ENCODE measurements at regions not wholly inside any gene's neighbourhood (a gene's known extent, or its start where the extent isn't known, plus 50 kb on each side); places are given as distances from the start of the nearest gene placed in this dataset.
"Not testable (repeated sequence)": the region's sequence is repeated elsewhere in the genome, so short reads cannot be mapped to it uniquely, and the experiment has no call there.

GRCh38 chr3:175956964-175957363 is 1097.8 kb downstream of the NAALADL2 start:
- Histone ChIP-seq H3K36me3 (no peaks in the 10 kb centered on the region), H3K27me3 (no peaks in the 10 kb centered on the region), H3K9me3 (no peaks in the 10 kb centered on the region), H3K4me1 (no peaks in the 10 kb centered on the region), H3K4me3 (no peak overlapping the region), H3K27ac (no peak overlapping the region)
- TF ChIP-seq, protein P1, sequence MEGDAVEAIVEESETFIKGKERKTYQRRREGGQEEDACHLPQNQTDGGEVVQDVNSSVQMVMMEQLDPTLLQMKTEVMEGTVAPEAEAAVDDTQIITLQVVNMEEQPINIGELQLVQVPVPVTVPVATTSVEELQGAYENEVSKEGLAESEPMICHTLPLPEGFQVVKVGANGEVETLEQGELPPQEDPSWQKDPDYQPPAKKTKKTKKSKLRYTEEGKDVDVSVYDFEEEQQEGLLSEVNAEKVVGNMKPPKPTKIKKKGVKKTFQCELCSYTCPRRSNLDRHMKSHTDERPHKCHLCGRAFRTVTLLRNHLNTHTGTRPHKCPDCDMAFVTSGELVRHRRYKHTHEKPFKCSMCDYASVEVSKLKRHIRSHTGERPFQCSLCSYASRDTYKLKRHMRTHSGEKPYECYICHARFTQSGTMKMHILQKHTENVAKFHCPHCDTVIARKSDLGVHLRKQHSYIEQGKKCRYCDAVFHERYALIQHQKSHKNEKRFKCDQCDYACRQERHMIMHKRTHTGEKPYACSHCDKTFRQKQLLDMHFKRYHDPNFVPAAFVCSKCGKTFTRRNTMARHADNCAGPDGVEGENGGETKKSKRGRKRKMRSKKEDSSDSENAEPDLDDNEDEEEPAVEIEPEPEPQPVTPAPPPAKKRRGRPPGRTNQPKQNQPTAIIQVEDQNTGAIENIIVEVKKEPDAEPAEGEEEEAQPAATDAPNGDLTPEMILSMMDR (IDR thresholded peaks at IDR 0.05): no peak
- no peak for DNase-seq (ENCODE audit: low spot score in 2 of 2)
- intact Hi-C loops (cut with DNase I): no loop called here

DNA sequence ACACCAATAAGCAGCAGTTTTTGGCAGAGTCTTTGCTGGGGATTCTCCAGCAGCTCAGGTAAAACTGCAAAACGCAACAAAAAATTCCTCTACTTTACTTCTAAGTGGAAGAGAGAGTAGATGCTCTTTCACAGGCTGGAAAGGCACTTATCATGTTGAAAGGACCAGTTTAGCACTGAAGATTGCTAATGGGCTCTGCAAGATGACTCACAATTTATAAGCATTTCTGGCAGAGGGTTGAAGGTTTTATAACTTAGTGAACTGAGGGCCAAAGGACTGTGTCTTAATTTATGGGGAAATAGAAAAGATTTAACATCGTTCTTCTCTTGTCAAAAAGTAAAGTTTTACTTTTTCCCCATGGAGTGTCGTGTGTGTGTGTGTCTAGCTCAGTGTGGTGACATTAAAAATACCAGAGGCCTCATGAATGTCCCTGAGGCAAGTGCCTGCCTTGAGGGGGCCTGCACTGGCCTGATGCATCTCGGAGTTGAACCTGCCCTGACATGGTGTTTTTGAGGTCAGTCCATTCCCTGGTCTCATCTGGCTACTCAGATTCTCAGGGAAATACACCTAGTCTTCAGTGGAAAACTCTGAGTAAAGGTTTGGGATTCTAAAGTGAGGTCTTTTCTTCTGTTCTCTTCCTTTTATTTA is 1092.0 kb downstream of the NAALADL2 start:
- Histone ChIP-seq H3K36me3 (no peaks in the 10 kb centered on the region), H3K27ac (no peak overlapping the region), H3K27me3 (no peaks in the 10 kb centered on the region), H3K4me3 (no peak overlapping the region), H3K4me1 (peaks cover 0 to 5% of the 10 kb centered on the region in 2 donors), H3K9me3 (no peaks in the 10 kb centered on the region)
- no peak for DNase-seq (ENCODE audit: low spot score in 2 of 2)
- intact Hi-C loops (cut with DNase I): no loop called here
- TF ChIP-seq, protein P1 (IDR thresholded peaks at IDR 0.05): no peak

DNA sequence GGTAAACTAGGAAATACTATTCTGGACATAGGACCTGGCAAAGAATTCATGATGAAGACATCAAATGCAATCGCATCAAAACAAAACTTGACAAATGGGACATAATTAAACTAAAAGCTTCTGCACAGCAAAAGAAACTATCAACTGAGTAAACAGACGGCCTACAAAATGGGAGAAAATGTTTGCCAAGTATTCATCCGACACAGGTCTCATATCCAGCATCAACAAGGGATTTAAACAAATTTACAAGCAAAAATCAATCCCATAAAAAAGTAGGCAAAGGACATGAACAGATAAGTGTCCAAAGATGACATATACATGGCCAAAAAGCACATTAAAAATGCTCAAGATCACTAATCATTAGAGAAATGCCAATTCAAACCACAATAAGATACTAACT is 1088.9 kb downstream of the NAALADL2 start:
- peaks cover 0 to 5% of the 10 kb centered on the region in 2 donors for H3K4me1 ChIP-seq
- intact Hi-C loops (cut with DNase I): no loop called here
- H3K36me3 ChIP-seq: no peaks in the 10 kb centered on the region
- DNase-seq (ENCODE audit: low spot score in 2 of 2): no peak
- TF ChIP-seq, protein P1 (IDR thresholded peaks at IDR 0.05): no peak
- no peak overlapping the region for H3K4me3 ChIP-seq
- no peak overlapping the region for H3K27ac ChIP-seq
- peaks cover 0 to 17% of the 10 kb centered on the region in 2 donors for H3K9me3 ChIP-seq
- no peaks in the 10 kb centered on the region for H3K27me3 ChIP-seq

GRCh38 chr3:175941352-175941751 is 1082.2 kb downstream of the NAALADL2 start:
- intact Hi-C loops (cut with DNase I): no loop called here
- H3K27ac ChIP-seq: no peak overlapping the region
- no peak for DNase-seq (ENCODE audit: low spot score in 2 of 2)
- peaks cover 0 to 18% of the 10 kb centered on the region in 2 donors for H3K9me3 ChIP-seq
- TF ChIP-seq, protein P1 (IDR thresholded peaks at IDR 0.05): peak in 1 of 3 experiments; percentile 13
- no peak overlapping the region for H3K4me3 ChIP-seq
- no peaks in the 10 kb centered on the region for H3K4me1 ChIP-seq
- H3K36me3 ChIP-seq: no peaks in the 10 kb centered on the region
- H3K27me3 ChIP-seq: no peaks in the 10 kb centered on the region

DNA sequence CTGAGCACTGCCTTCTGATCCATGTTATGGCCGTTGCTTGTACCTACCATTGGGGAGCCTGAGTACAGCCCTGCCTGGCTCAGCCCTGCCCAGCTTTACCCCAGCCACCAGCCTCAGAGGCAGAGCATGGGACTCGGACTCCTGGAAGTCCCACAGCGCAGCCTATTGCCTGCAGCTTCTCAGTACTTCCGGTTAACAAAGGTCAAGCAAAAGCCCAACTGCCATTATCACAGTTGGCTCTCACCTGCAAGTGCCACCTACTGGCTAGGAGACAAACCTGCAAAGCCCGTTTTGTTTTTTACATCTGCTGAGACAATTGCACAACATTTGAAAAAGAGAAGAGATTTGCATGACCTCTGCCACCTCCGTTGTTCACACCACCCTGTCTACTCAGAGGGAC is 1081.7 kb downstream of the NAALADL2 start:
- no peaks in the 10 kb centered on the region for H3K36me3 ChIP-seq
- no peak for DNase-seq (ENCODE audit: low spot score in 2 of 2)
- H3K27ac ChIP-seq: no peak overlapping the region
- peaks cover 0 to 21% of the 10 kb centered on the region in 2 donors for H3K9me3 ChIP-seq
- TF ChIP-seq, protein P1 (IDR thresholded peaks at IDR 0.05): no peak
- no peaks in the 10 kb centered on the region for H3K4me1 ChIP-seq
- no peaks in the 10 kb centered on the region for H3K27me3 ChIP-seq
- intact Hi-C loops (cut with DNase I): no loop called here
- H3K4me3 ChIP-seq: no peak overlapping the region

GRCh38 chr3:175940243-175940642 is 1081.1 kb downstream of the NAALADL2 start:
- Histone ChIP-seq H3K4me3 (no peak overlapping the region), H3K36me3 (no peaks in the 10 kb centered on the region), H3K9me3 (peaks cover 0 to 16% of the 10 kb centered on the region in 2 donors), H3K27me3 (no peaks in the 10 kb centered on the region), H3K27ac (no peak overlapping the region), H3K4me1 (no peaks in the 10 kb centered on the region)
- no peak for DNase-seq (ENCODE audit: low spot score in 2 of 2)
- intact Hi-C loops (cut with DNase I): no loop called here
- TF ChIP-seq, protein P1 (IDR thresholded peaks at IDR 0.05): no peak

- H3K9me3 ChIP-seq; H3K4me1 ChIP-seq; H3K4me3 ChIP-seq; DNase-seq (ENCODE audit: low spot score in 2 of 2); H3K27ac ChIP-seq; intact Hi-C loops (cut with DNase I); H3K36me3 ChIP-seq; H3K27me3 ChIP-seq: not testable (repeated sequence)
These were observed 1078.2 kb downstream of the NAALADL2 start for GRCh38 chr3:175937367-175937766.
